ENCODE measurements at regions not wholly inside any gene's neighbourhood (a gene's known extent, or its start where the extent isn't known, plus 50 kb on each side); places are given as distances from the start of the nearest gene placed in this dataset.

DNA sequence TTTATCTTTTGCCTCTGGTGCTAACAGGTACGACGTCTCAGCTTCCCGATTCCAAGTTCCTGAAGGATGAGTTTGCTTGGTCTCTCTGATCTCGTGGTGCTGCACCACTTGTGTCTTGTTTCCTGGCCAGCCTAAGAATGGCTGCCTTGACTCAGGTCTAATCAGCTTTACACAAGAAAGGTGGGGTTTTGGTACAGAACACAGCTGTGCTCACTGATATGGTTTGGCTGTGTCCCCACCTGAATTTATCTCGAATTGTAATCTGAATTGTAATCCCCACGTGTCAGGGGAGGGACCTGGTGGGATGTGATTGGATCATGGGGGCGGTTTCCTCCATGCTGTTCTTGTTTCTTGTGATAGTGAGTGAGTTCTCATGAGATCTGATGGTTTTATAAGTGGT, 305.3 kb upstream of the NOCT start:
- no peak for TF ChIP-seq GATA2 (IDR thresholded peaks at IDR 0.05; ENCODE audit: low read depth, low read length)
- TF ChIP-seq GATA3 (IDR thresholded peaks at IDR 0.05; ENCODE audit: low read depth, low read length): no peak

DNA sequence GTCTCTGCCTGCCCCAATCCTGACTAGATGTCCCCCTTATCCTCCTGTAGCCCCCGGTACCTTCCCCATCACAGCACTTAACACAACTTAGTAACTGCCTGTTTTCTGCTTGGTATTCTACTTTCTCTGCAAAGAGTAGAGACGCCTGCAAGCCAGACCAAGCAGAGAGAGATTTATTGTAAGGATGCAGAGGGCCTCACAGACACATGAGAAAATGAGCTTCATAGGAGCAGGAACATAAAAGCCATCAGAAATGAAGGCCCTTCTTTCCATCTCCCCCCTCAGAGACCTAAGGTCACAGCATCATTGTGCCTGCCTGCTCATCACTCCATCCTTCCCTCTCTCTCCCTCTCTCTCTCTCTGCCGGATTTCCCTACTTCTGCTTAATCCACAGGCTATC, 305.7 kb upstream of the NOCT start:
- no peak for TF ChIP-seq GATA2 (IDR thresholded peaks at IDR 0.05; ENCODE audit: low read depth, low read length)
- TF ChIP-seq GATA3 (IDR thresholded peaks at IDR 0.05; ENCODE audit: low read depth, low read length): no peak

DNA sequence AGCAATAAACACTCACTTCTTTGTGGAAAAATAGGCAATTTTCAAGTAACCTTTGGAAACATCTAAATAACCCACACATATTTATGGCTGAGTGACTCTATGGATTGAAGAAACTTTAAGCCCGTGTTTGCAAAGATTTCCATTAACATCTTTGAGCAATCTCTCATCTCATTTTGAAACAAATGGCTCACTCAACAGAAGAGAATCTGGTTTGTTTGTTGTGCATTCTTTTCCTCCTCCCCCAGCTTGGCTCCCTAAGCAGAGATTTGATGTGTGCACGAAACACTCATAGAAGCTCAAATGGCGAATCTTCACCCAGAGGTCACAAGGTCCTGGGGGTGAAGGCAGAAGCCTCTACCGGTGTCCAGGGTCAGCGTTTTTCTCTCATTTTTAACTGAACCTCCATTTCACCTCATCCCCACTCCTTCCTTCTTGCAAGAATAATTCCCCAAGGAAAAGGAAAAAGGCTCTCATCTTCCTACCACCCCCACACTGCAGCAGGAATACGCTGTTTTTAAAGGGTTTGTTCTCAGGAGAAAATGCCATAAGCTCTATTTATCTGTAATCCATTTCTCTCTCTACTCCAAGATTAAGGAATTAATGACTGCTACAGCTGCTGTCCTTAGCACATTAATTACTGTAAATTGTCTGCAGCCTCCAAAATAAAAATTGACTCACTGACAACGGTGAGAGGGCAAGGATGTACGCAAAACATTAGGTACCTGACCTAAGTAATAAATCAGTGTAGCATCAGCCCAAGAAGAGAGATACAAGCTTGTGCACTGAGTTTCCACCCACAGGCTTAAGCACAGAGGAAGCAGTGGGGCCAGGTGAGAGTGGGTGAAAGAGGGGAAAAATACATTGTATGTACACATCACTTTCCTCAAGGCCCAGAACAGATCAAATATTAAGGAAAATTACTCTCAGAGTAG, 307.6 kb upstream of the NOCT start:
- TF ChIP-seq GATA3 (IDR thresholded peaks at IDR 0.05; ENCODE audit: low read depth, low read length) (no peak), GATA2 (IDR thresholded peaks at IDR 0.05; ENCODE audit: low read depth, low read length) (no peak)

DNA sequence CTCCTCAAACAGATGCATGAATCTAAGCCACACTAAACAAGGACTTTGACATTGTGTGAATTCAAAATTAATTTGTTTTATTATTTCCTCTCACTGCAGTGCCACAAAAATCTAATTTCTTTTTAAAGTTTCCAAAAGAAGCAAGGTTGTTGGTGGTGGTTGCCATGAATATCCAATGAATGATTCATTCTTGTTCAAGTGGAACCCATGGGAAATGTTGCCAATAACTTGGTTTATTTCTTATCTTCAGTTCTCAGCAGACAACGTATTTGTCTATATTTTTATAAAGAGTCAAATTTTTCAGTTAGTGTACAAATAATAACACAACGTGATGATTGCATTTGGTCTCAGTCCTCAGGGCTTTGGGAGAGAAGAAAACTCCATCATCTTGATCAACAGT, 309.4 kb upstream of the NOCT start:
- TF ChIP-seq GATA3 (IDR thresholded peaks at IDR 0.05; ENCODE audit: low read depth, low read length) (no peak), GATA2 (IDR thresholded peaks at IDR 0.05; ENCODE audit: low read depth, low read length) (no peak)

DNA sequence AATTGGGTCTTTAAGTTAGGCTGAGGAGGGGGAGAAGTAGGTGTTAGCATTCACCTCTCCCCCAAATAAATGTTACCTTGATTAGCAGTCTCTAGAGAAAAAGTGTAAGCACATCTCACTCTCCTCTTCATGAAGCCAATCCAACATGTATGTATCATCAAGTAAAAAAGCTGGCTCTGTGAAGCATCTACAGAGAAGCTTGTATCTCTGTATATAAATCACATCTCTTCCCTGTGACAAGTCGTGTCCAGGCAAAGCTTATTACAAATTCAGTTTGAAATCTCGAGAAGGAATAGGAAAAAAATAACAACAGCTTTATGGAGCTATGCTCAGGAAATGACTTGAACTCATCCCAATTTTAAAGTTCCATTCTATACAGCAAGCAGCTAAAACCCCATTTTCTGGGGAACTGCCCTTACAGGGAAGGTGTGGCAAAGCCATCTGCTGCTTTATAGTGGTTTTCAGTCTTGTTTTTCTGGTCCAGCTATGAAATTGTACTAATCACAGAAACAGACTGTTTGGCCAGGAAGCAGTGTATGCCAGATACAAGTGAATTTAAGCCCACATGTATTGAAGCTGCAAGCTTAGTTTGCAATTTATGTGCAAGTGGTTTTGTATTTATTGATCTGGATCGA, 313.3 kb upstream of the NOCT start:
- no peak for TF ChIP-seq GATA2 (IDR thresholded peaks at IDR 0.05; ENCODE audit: low read depth, low read length)
- no peak for TF ChIP-seq GATA3 (IDR thresholded peaks at IDR 0.05; ENCODE audit: low read depth, low read length)

DNA sequence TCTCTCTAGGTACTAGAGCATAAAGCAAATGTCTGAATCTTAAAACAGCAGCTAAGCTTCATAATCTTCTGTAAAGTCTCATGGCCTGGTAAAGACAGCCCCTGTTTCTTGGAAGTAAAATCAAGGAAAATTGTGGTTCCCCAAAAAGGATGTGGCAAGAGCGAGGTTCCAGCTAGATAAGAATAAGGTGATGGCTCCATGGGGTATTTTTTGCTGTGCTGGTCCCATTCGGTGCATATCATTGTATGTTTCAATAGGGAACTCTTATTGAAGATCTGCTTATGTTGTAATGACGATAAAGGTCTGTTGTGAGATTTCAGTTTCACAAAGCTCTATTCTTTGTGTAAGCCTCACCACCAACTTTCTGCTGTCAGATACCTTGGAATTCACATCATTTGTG, 316.9 kb upstream of the NOCT start:
- no peak for TF ChIP-seq GATA2 (IDR thresholded peaks at IDR 0.05; ENCODE audit: low read depth, low read length)
- TF ChIP-seq GATA3 (IDR thresholded peaks at IDR 0.05; ENCODE audit: low read depth, low read length): no peak

DNA sequence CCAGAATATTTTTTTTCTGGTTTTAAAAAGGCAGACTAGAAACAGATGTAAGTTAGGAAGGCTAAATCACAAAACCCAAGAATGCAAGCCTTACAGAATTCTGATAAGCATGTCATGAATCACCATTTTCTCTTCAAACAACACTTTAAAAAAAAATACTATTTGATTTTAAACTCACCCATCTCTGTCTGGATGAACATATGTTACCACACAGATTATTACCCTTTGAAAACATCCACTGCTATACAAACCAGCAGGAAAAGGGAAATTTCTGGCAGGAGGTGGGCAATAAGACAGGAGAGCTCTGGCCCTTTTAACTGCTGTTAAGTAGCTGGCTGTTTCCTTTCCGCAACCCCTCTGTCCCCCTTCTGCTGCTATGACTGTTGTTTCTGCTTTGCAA, 317.7 kb upstream of the NOCT start:
- TF ChIP-seq GATA3 (IDR thresholded peaks at IDR 0.05; ENCODE audit: low read depth, low read length): no peak
- TF ChIP-seq GATA2 (IDR thresholded peaks at IDR 0.05; ENCODE audit: low read depth, low read length): no peak

DNA sequence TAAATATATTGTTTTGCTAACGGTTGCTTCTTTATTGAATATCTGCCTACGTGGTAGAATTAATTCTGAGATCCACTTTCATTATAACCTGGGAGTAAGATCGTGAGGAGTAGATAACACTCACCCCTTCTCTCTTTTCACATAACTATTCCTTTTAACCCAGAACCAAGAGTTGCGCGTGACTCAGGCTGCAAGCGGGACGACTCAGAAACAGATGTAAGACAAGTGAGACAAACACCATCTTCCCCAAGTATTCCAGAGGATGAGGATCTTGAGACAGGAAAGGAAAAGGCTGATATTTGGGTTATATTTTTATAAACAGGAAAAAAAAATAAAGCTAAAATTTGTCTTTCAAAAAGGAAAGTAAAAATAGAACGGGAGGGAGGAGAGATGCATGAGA, 318.8 kb upstream of the NOCT start:
- no peak for TF ChIP-seq GATA2 (IDR thresholded peaks at IDR 0.05; ENCODE audit: low read depth, low read length)
- no peak for TF ChIP-seq GATA3 (IDR thresholded peaks at IDR 0.05; ENCODE audit: low read depth, low read length)

DNA sequence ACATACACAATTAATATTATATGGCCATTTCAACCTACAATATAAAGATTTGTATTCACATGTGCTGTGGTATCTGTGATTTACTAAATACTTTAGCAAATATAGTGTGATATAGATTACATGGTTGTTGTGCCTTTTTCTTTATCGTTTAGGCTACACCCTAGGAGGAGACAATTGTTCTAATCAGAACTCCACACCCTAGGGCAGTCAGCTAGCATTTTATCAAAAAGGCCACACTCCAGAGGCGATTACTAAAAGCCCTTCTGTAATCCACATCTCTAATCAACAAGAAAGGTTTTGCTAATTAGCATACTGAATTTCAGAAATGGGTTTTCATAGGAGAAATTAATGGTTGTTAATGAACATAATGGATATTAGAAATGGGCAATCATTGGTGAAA, 319.5 kb upstream of the NOCT start:
- TF ChIP-seq GATA3 (IDR thresholded peaks at IDR 0.05; ENCODE audit: low read depth, low read length) (no peak), GATA2 (IDR thresholded peaks at IDR 0.05; ENCODE audit: low read depth, low read length) (no peak)

DNA sequence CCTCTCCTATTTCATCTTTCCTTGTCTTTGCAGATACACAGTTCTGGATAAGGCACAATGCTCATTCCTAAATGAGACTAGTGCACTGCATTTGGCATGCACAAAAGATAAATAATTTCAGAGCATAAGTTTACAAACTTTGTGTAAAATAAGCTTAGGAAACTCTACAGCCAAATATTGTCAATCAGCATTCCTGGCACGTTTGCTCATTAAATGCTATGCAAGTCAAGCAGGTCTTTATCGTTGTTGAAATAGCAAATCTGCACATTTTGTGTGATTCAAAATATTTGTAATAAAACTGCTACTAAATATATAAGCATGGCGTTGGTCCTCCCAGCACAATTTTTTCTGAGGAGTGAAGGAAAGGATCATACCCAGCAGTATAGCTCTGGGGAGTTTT, 322.1 kb upstream of the NOCT start:
- TF ChIP-seq GATA3 (IDR thresholded peaks at IDR 0.05; ENCODE audit: low read depth, low read length) (no peak), GATA2 (IDR thresholded peaks at IDR 0.05; ENCODE audit: low read depth, low read length) (no peak)

DNA sequence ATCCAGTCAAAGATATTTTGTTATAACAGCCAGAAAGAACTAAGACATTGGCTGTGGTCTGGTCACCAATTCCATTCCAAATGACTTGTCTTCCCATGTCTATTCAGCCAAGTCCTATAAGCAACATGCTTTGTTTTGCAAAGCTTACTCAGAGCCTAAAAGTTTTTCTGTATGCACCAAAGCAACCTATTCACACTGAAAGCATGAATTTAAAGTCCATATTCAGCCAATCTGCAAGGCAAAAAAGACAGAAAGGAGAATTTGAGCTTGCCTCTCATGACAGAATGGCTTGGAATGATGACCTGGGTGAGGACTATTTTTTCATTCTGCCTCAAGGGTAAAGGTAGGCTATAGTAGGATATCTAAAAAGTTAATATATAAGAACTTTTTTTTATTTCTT, 323.2 kb upstream of the NOCT start:
- no peak for TF ChIP-seq GATA2 (IDR thresholded peaks at IDR 0.05; ENCODE audit: low read depth, low read length)
- TF ChIP-seq GATA3 (IDR thresholded peaks at IDR 0.05; ENCODE audit: low read depth, low read length): no peak

DNA sequence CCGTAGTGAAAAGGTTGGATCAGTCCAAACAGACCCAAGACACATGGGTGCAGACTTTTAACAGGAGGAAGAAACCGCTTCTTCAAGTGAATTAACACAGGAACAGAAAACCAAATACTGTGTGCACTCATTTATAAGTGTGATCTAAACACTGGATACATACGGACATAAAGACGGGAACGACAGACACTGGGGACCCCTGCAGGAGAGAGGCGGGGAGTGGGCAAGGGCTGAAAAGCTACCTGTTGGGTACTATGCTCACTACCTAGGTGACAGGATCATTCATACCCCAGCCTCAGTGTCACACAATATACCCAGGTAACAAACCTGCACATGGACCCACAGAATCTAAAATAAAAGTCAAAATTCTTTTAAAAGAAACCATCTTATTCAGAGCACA, 326.0 kb upstream of the NOCT start:
- TF ChIP-seq GATA3 (IDR thresholded peaks at IDR 0.05; ENCODE audit: low read depth, low read length) (no peak), GATA2 (IDR thresholded peaks at IDR 0.05; ENCODE audit: low read depth, low read length) (no peak)

DNA sequence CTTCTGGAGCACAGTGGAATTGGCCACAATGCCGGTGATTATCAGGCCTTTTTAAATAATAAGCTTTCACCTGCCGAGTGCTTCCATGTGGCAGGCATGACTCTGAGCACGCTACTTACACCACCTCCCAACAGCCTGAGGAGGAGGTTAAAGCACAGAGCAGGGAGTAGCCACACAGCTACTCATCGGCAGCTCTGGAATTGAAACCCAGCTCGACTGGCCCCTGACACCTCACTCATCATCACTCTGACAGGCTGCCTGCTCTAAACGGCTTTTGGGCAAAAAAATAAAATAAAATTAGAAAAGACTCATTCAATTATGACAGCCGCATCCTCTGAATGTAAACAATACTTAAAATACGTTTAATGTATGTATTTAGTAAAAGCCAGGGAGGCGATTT, 326.4 kb upstream of the NOCT start:
- no peak for TF ChIP-seq GATA2 (IDR thresholded peaks at IDR 0.05; ENCODE audit: low read depth, low read length)
- TF ChIP-seq GATA3 (IDR thresholded peaks at IDR 0.05; ENCODE audit: low read depth, low read length): no peak

DNA sequence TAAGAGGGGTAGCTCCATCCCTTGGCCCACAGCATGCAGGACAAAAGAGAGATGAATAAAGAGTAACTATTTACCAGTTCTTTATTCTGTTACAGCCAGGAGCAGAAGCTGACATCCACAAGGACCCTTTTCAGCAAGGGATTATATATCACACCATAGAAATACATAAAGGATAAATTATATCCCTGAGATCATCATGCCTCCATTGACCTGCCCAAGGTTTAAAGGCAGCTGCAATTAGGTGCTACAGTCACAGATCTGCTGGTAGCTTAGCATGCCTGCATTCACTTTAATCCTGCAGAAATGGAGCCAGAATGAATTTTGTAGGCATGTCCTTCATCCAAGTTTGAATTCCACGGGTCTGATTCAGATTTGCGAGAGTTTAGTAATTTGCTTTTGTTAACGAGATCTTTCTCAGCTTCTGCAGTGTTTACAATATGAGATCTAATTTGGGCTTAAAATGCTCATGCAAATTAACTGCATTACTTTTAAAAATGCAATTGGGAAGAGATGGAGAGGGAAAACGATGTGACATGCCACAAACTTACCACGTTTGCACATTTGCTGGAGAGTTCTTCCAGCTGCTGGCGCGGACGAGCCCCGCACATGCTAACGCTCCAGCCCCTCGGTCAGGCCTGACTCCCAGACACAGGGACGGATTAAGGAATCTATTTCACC, 327.0 kb upstream of the NOCT start:
- no peak for TF ChIP-seq GATA2 (IDR thresholded peaks at IDR 0.05; ENCODE audit: low read depth, low read length)

All from SH-SY5Y (cell line).